CD4-positive, alpha-beta T cell treated with Interferon gamma for 1 hour (primary cell): ENCODE measurements at regions not wholly inside any gene's neighbourhood (a gene's known extent, or its start where the extent isn't known, plus 50 kb on each side); places are given as distances from the start of the nearest gene placed in this dataset.
"Not testable (repeated sequence)": the region's sequence is repeated elsewhere in the genome, so short reads cannot be mapped to it uniquely, and the experiment has no call there.

ENCODE experiments used
- DNase-seq: peaks from one replicate; pipeline ENCODE4 v3.0.0-alpha.2; 2020

GRCh38 chr10:6979371-6979770 is 399.3 kb upstream of the PRKCQ start:
- no peak for DNase-seq

DNA sequence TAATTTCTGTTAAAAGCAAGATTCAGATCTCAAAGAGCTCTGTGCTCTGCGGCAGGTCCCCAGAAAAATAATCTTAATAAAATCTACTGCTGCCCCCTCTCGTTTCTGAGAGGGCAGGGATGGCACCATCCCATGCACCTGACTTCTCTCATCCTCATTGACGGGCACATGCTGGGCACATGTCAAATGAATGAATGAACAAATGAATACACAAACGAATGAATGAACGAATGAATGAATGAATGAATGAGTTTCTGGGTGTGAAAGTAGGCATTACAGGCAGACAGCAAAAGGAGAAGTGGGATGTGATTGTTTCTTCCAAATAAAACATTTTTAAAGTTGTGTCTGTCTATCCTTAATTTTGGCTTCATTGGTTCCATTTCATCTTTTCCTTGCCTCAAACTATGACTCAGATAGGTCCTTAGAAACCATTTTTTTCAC is 398.1 kb upstream of the PRKCQ start:
- DNase-seq, result no peak

DNA sequence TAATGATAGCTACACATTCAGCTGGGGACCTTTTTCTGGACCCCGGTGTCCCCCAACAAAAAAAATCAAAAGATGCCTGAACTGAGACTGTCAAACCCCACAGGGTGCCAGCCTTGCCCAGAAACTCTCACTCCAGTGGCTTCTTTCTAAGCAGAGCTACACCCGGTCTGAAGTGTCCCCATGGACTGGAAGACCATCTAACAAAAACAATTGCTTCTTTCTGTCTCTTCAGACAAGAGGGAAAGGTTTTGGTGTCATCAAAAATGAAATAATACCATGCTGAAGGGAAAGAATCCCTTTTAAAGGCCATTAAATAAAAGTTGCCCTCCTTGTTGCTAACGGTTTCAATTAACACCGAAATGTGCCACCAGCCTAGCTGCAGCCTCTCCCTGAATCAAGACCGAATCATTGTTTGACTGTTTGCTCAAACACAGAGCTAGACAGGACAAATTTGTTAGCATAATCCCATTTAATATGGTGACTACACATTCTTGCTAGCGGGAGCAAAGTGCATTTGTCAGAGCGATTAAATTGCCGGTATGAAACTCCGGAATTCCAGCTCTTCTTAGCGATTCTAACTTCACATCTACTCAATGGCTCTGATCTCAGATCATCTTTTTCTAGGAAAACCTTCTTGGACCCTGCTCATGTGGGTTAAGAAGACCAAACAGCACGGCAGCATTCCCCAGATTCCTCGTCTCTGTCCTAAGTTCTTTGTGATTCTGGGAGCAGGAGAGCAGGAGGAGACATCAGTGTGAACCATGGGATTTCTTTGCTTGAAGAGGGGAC is 397.5 kb upstream of the PRKCQ start:
- no peak for DNase-seq

- peak; percentile 14 for DNase-seq
Observed at GRCh38 chr10:6973899-6974298, 393.8 kb upstream of the PRKCQ start.

GRCh38 chr10:6972226-6972625 is 392.1 kb upstream of the PRKCQ start:
- DNase-seq, result no peak

DNA sequence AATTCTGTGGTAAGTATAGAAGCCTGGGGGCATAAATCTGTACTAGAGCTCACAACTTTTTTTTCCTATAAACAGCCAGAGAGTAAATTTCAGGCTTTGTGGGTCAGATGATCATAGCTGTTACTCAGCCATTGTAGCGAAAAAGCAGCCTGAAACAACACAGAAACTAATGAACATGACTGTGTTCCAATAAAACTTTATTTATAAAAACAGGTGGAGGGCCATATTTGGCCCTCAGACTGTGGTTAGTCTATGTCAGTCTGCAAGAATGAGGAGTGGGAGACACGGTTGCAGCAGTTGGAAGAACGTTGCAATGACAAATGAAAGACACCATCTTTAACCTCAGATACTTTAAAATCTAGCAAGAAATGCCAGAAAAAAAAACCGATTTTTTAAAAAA is 389.6 kb upstream of the PRKCQ start:
- DNase-seq, result no peak

DNA sequence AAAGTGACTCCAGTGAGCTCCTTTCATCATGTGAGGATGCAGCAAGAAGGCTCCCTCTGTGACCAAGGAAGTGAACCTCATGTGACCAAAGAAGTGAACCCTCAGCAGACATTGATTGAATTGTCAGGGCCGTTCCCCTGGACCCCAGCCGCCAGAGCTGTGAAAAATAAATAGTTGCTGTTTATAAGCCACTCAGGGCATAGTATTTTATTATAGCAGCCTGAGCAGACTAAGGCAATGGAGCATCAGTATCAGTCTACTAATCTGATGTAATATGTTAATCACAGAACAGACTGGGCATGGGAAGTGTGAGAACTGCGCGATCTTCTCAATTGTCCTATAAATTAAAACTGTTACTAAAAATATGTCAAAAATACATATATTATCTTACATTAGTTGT is 384.5 kb upstream of the PRKCQ start:
- no peak for DNase-seq

DNA sequence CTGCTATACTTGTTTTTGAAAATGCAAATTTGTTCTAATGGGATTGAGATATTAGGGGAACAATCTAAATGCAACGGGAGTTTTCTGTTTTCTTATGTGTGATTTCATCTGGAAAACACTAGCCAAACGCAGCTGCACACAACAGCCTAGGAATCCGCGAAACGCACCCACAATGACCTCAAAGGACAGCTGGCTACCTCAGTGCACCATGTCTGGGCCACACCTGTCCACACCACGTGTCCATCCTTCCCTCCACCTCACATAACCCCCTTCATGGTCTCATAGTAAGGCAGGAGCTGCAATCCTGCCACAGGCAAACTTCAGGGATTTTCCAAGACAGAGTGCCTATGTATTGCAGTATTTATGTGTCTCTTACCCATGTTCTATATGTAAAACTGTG is 382.5 kb upstream of the PRKCQ start:
- DNase-seq, result no peak

GRCh38 chr10:6958711-6959110 is 378.6 kb upstream of the PRKCQ start:
- no peak for DNase-seq

DNA sequence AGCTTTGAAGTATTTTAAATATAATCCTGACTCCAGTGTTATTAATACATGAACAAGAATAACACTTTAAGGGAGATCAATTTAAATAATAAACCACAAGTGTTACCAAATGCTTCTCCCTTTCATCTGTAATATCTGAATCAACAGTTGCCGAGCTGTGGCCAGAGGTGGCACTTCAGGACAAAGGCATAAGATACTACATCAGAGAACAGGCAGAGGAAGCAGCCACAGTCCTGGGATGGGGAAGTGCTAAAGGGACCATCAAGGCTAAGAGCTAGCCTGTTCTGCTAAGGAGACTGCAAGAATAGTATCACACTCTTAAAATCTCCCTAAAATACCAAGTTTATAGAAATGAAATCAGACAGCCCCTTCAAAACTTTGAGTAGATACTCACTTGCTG is 378.2 kb upstream of the PRKCQ start:
- DNase-seq, result peak; percentile 3

DNA sequence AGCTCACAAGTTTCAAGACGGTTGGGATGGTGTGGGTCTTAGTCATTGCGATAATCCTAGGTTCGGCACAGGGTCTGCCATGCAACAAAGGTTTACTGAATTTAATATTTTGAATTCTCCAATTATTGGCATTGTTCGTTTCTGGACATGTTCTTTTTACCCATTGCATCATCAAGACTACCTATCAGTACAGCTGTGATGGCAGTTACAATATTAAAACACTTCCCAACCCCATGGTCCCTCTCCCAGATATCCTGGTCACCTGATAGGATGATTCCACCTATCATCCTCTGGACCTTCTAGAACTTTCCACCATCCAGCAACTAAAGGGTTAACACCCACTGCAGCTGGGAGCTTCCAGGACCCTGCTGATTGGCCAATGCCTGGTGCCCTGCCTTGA is 377.8 kb upstream of the PRKCQ start:
- no peak for DNase-seq

- DNase-seq, result no peak
Observed at GRCh38 chr10:6956562-6956961, 376.5 kb upstream of the PRKCQ start.

DNA sequence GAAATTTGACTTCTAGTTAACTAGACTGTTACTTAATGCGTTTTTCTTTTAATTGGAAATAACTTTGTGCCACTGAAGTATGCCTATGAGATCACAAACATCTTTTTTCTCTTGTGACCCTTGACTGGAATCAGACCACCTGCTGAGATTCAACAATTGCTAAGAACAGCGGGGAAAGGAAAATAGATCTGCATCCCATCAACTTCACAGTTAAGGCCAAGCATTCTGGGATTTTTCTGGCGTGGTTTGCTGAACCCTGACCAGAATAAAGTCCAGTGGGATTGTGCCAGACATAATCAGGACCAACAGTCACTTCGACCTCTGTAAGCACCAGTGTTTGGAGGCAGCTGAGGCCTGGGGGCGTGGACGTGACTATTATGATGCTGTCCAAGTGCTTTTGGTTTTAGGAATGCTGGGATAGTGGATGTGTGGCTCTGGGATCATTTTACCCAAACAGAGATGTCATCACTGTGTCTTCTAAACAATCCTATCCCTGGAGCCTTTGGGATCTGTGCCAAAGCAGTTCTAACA is 373.3 kb upstream of the PRKCQ start:
- DNase-seq, result no peak

DNA sequence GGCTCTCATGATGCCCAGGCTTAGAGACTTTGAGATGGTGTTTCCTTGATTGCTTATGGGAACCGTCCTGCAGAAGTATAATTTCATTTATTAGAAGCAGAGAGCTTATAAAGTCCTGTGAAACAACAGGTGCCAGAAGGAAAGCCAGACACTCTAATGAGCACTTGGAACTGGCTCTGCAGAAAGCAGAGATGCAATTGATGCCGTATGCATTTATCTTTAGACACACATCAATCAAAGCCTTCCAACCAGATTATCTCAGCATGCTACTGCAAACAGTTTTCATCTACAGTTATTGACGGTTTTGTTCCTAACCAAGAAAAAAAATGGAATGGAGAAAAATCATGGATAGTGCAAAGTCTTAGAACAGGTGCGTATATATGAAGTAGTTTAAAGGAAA is 371.7 kb upstream of the PRKCQ start:
- no peak for DNase-seq

DNA sequence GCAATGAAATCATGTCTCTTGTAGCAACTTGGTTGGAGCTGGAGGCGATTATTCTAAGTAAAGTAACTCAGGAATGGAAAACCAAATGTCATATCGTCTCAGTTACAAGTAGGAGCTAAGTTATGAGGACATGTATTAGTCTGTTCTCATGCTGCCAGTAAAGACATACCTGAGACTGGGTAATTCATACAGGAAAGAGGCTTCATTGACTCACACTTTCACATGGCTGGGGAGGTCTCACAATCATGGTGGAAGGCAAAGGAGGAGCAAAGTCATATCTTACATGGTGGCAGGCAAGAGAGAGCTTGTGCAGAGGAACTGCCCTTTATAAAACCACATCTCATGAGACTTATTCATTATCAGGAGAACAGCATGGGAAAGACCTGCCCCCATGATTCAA is 370.1 kb upstream of the PRKCQ start:
- DNase-seq, result no peak

GRCh38 chr10:6944436-6944835 is 364.4 kb upstream of the PRKCQ start:
- no peak for DNase-seq

- no peak for DNase-seq
Observed at GRCh38 chr10:6938384-6938783, 358.3 kb upstream of the PRKCQ start.

- no peak for DNase-seq
Observed at GRCh38 chr10:6936931-6937330, 356.9 kb upstream of the PRKCQ start.

- no peak for DNase-seq
Observed at GRCh38 chr10:6929148-6929830, 349.2 kb upstream of the PRKCQ start.

DNA sequence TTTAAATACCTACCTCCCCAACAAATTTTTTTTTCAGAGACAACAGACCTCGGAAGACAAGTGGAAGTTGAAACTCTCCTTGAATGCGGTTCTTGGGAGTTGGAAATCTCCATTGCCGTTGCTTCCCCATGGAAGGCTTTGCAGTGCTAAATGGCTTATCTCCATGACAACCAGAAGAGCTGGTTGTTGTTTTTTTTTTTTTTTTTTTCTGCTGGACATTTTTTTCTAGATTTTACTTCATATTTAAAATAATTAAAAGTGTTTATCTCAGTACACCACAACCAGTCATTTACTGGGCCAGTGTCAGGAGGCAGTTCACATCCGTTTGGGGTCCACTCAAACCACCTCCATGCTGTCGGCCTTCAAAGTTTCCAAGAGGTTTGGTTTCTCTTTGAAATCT is 348.5 kb upstream of the PRKCQ start:
- DNase-seq, result no peak

DNA sequence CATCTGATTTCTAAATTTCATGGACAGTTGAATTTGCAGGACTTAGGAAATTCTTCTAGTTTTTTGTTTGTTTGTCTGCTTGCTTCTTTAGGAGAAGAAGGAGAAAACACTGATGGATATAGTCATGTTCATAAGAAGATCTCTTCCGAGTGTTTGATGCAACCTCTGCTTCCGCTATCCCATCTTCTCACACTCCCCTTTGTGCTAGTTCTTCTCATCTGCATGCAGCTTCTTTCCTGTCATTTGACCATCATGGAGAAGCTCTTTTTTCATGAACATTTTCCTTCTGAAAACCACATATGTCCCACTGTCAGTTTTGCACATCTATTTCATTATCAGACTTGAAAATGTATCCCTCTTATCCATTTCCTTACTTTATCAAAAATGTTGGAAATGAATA is 346.9 kb upstream of the PRKCQ start:
- DNase-seq, result no peak

GRCh38 chr10:6925146-6925545 is 345.1 kb upstream of the PRKCQ start:
- DNase-seq, result no peak

DNA sequence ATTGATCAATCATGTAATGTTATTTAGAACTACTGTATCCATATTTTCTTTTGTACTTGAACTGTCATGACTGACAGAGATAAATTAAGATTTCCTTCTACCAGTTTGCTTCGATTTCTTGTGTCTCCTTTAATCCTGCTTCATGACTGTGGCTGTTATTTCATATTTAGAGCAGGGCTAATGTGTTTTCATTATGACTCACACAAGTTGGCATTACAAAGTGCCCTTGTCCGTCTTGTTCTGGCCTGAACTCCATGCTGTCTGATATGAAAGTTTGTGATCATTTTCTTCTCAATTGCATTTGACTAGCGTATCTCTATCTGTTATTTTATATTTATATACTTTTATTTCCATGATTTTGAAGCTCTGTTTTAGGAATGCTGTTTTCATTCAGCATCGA is 344.1 kb upstream of the PRKCQ start:
- no peak for DNase-seq

GRCh38 chr10:6921026-6921425 is 340.9 kb upstream of the PRKCQ start:
- not testable (repeated sequence) for DNase-seq
